ENCODE measurements at regions not wholly inside any gene's neighbourhood (a gene's known extent, or its start where the extent isn't known, plus 50 kb on each side); places are given as distances from the start of the nearest gene placed in this dataset.
A peak's percentile ranks its signal among the peaks of the same experiment; 100 is the strongest.

DNA sequence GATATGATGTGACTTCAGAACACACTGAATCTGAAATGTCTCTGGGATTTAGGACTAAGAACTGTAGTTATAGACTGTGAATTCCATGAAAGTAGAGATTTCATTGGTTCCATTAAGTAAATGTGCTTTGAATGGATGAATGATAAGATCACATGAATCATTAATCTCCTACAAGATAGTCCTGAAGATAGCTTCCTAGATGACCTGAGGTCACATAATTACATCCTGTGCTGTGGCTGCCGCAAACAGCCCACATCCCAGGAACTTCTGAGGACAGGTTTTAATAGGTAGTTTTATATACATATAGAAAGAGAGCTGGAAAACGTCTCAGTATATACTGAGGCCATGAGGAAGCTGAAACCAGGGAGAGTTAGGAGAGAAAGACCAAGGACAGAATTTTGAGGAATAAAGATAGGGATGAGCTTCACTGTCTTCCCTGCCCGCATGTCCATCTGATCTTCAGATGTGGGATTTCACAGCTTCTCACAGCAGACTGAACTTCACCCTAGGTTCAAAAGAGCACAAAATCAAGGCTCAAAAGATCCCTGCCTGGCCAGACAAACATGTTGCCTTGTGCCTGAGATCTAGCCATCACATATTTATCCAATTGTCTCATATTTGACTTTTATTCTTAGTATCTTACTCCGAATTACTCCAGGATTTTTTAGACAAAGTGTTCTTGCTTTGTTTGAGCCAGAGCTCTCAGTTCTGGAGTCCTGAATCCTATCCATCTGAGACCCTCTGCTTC lies 188.2 kb downstream of the IRS1 start:
- DNase-seq (ENCODE audit: low read depth, low spot score): no peak
- in situ Hi-C loops (cut with HindIII; ENCODE audit: low sequenced_read_pairs): no loop called here
- H3K4me3 ChIP-seq (ENCODE audit: low read depth, low read length): no peak overlapping the region
- TF ChIP-seq, protein P1, sequence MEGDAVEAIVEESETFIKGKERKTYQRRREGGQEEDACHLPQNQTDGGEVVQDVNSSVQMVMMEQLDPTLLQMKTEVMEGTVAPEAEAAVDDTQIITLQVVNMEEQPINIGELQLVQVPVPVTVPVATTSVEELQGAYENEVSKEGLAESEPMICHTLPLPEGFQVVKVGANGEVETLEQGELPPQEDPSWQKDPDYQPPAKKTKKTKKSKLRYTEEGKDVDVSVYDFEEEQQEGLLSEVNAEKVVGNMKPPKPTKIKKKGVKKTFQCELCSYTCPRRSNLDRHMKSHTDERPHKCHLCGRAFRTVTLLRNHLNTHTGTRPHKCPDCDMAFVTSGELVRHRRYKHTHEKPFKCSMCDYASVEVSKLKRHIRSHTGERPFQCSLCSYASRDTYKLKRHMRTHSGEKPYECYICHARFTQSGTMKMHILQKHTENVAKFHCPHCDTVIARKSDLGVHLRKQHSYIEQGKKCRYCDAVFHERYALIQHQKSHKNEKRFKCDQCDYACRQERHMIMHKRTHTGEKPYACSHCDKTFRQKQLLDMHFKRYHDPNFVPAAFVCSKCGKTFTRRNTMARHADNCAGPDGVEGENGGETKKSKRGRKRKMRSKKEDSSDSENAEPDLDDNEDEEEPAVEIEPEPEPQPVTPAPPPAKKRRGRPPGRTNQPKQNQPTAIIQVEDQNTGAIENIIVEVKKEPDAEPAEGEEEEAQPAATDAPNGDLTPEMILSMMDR (IDR thresholded peaks at IDR 0.05; ENCODE audit: low read depth, low read length): no peak

- DNase-seq (ENCODE audit: low read depth, low spot score): peak; percentile 90
- in situ Hi-C loops (cut with HindIII; ENCODE audit: low sequenced_read_pairs): no loop called here
- TF ChIP-seq, protein P1 (IDR thresholded peaks at IDR 0.05; ENCODE audit: low read depth, low read length): no peak
- no peak overlapping the region for H3K4me3 ChIP-seq (ENCODE audit: low read depth, low read length)
Observed at GRCh38 chr2:226609366-226609765, 190.3 kb downstream of the IRS1 start.

- H3K4me3 ChIP-seq (ENCODE audit: low read depth, low read length): no peak overlapping the region
- in situ Hi-C loops (cut with HindIII; ENCODE audit: low sequenced_read_pairs): no loop called here
- no peak for DNase-seq (ENCODE audit: low read depth, low spot score)
- TF ChIP-seq, protein P1 (IDR thresholded peaks at IDR 0.05; ENCODE audit: low read depth, low read length): no peak
Observed at GRCh38 chr2:226608451-226608850, 191.2 kb downstream of the IRS1 start.

DNA sequence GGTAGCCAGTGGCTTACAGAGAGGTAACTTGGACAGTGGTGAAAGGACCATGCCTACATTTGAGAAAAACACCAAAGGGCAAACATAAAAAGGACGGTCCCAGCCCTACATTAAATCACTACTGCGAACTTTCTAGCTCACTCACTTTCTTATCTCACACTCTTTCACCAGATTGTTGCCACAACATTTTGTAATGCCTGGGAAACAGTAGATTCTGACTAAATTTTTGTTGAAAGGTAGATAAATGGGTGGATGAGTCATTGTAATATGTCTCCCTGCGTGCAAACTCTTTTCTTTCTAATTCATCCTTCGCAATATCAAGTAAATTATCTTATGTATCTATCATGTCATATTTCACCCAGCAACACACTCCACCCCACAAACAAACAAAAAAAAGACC lies 192.2 kb downstream of the IRS1 start:
- H3K4me3 ChIP-seq (ENCODE audit: low read depth, low read length): no peak overlapping the region
- peak; percentile 74 for DNase-seq (ENCODE audit: low read depth, low spot score)
- in situ Hi-C loops (cut with HindIII; ENCODE audit: low sequenced_read_pairs): no loop called here
- TF ChIP-seq, protein P1 (IDR thresholded peaks at IDR 0.05; ENCODE audit: low read depth, low read length): no peak

DNA sequence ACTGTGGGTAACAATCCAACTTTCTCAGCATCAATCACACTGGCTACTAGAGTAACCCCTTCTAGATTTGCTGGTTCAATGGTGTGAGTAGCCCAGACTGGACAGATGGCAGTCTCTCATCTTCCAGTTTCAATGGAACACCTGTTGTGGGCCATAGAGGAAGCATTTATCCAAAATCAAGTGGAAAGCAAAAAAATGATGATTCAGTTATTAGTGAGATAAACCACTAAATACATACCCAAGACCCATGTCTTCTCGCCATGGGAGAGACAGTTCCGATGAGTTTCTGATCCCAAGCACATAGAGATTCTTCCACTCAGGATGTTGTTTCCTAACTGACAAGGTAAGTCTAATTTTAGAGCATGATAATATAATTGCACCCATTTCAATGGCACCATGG lies 194.0 kb downstream of the IRS1 start:
- no peak overlapping the region for H3K4me3 ChIP-seq (ENCODE audit: low read depth, low read length)
- DNase-seq (ENCODE audit: low read depth, low spot score): no peak
- TF ChIP-seq, protein P1 (IDR thresholded peaks at IDR 0.05; ENCODE audit: low read depth, low read length): no peak
- in situ Hi-C loops (cut with HindIII; ENCODE audit: low sequenced_read_pairs): no loop called here

DNA sequence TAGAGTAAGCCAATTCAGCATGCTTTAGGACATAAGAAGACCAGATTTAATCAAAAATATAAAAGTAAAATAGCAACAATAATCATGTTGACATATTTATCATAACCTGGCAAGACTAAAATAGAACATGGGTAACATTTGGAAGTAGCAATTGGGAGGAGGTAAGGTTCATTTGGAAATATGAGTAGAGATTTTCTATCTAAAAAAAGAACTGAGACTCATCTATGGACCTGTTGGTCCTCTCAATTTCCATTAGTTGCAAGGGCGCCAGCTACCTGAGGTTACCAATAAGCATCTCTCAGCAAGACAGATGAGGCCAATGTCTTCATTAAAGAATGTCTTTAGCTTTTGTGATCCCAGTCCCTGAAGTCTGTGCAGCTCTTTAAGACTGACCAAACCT lies 196.0 kb downstream of the IRS1 start:
- H3K4me3 ChIP-seq (ENCODE audit: low read depth, low read length): no peak overlapping the region
- in situ Hi-C loops (cut with HindIII; ENCODE audit: low sequenced_read_pairs): no loop called here
- no peak for DNase-seq (ENCODE audit: low read depth, low spot score)
- TF ChIP-seq, protein P1 (IDR thresholded peaks at IDR 0.05; ENCODE audit: low read depth, low read length): no peak
